SK-N-SH (cell line): ENCODE measurements at regions not wholly inside any gene's neighbourhood (a gene's known extent, or its start where the extent isn't known, plus 50 kb on each side); places are given as distances from the start of the nearest gene placed in this dataset.

Source experiments
- CTCF ChIA-PET: fragments of 300-600, 350-600 bp; formaldehyde crosslinking; extraction: SDS; loops from one replicate; lab custom pipeline; 2021; lab: Yijun Ruan, JAX
- POLR2A ChIA-PET: fragments of 350-600 bp; sonication (Branson Sonifier 250); formaldehyde crosslinking; extraction: SDS; loops from one replicate; lab custom pipeline; 2020; ENCODE audit warnings: antibody characterized with exemption, inconsistent platforms; lab: Yijun Ruan, JAX
- DNase-seq: peaks from one replicate; pipeline ENCODE4 v3.0.0; 2012
- H2AFZ ChIP-seq: fragments of 200-600 bp; sonication (generic); 2 replicates; pipeline ENCODE4 v1.8.1; 2016; ENCODE audit warnings: antibody characterized with exemption, mild to moderate bottlenecking, low read depth
- H3F3A ChIP-seq: fragments of 200-600 bp; sonication (generic); replicated peaks from 2 replicates; pipeline ENCODE3; 2016; ENCODE audit warnings: antibody characterized with exemption, mild to moderate bottlenecking; ENCODE audit not compliant: insufficient read depth
- H3K27ac ChIP-seq, 2 experiments: fragments of 200-500 bp in 1 of 2; fragments of 200-600 bp in 1 of 2; sonication (Bioruptor generic) in 1 of 2; sonication (generic), shearing (Covaris generic) in 1 of 2; 2 replicates each; pipeline versions ENCODE4 v1.5.1 to v1.6.1; 2014 to 2016; ENCODE audit warnings: low read depth in 2 of 2, inconsistent platforms in 1 of 2, low read length in 1 of 2, mild to moderate bottlenecking in 1 of 2, mixed read lengths in 1 of 2
- H3K27me3 ChIP-seq: fragments of 200-600 bp; sonication (generic), shearing (Covaris generic); 2 replicates; pipeline ENCODE4 v1.6.1; 2016; ENCODE audit warnings: mixed run types; ENCODE audit not compliant: insufficient read depth
- H3K36me3 ChIP-seq, 2 experiments: fragments of 200-500 bp in 1 of 2; fragments of 200-600 bp in 1 of 2; sonication (Bioruptor generic) in 1 of 2; sonication (generic) in 1 of 2; replicated peaks in 1 of 2; 2 replicates each; pipeline versions ENCODE3 to v1.5.1; 2014 to 2016; ENCODE audit warnings: low read length in 1 of 2, mild to moderate bottlenecking in 1 of 2; ENCODE audit not compliant: insufficient read depth in 2 of 2, control insufficient read depth in 1 of 2
- H3K4me1 ChIP-seq, 2 experiments: fragments of 200-500 bp in 1 of 2; fragments of 200-600 bp in 1 of 2; sonication (Bioruptor generic) in 1 of 2; sonication (generic), shearing (Covaris generic) in 1 of 2; 2 replicates each; pipeline versions ENCODE4 v1.5.1 to v1.6.1; 2014 to 2016; ENCODE audit warnings: low read depth in 1 of 2, low read length in 1 of 2, mixed run types in 1 of 2; ENCODE audit not compliant: insufficient read depth in 2 of 2, control insufficient read depth in 1 of 2
- H3K4me2 ChIP-seq: fragments of 200-600 bp; sonication (generic), shearing (Covaris generic); 2 replicates; pipeline ENCODE4 v1.6.1; 2017; ENCODE audit warnings: mixed run types
- H3K4me3 ChIP-seq, 2 experiments: fragments of 200-500 bp in 1 of 2; fragments of 200-600 bp in 1 of 2; sonication (Bioruptor generic) in 1 of 2; sonication (generic), shearing (Covaris generic) in 1 of 2; 2 replicates each; pipeline versions ENCODE4 v1.5.1 to v1.8.1; 2014 to 2016; ENCODE audit warnings: low read depth in 2 of 2, inconsistent platforms in 1 of 2, low read length in 1 of 2, mild to moderate bottlenecking in 1 of 2, mixed read lengths in 1 of 2, moderate library complexity in 1 of 2
- H3K79me2 ChIP-seq: fragments of 200-600 bp; sonication (generic); 2 replicates; pipeline ENCODE4 v1.8.1; 2017; ENCODE audit warnings: mild to moderate bottlenecking; ENCODE audit not compliant: insufficient read depth
- H3K9ac ChIP-seq: fragments of 200-600 bp; sonication (generic); 2 replicates; pipeline ENCODE4 v1.6.1; 2017; ENCODE audit warnings: mixed run types
- H3K9me2 ChIP-seq: fragments of 200-600 bp; sonication (generic); 2 replicates; pipeline ENCODE4 v1.6.1; 2017; ENCODE audit warnings: mixed run types
- H3K9me3 ChIP-seq: fragments of 200-600 bp; sonication (generic); 2 replicates; pipeline ENCODE4 v1.6.1; 2017; ENCODE audit warnings: mixed run types, mild to moderate bottlenecking, moderate library complexity
- H4K20me1 ChIP-seq: fragments of 200-600 bp; sonication (generic); 2 replicates; pipeline ENCODE4 v1.6.1; 2017; ENCODE audit warnings: mild to moderate bottlenecking, mixed run types; ENCODE audit not compliant: insufficient read depth
- CHD2 ChIP-seq: fragments of 150-350 bp; IDR thresholded peaks from 2 replicates; pipeline ENCODE4 v1.6.1; 2018; ENCODE audit warnings: low read length; ENCODE audit not compliant: partially characterized antibody
- ELF1 ChIP-seq: IDR thresholded peaks from 2 replicates; pipeline ENCODE4 v1.4.0; 2012
- EP300 ChIP-seq, 2 experiments: IDR thresholded peaks; 2 replicates each; pipeline versions ENCODE4 v1.4.0 to v1.6.1; 2012; ENCODE audit warnings: borderline replicate concordance in 1 of 2, low read depth in 1 of 2, low read length in 1 of 2
- FOSL2 ChIP-seq: IDR thresholded peaks from 2 replicates; pipeline ENCODE4 v1.4.0; 2012; ENCODE audit warnings: low read depth, mild to moderate bottlenecking, moderate library complexity, borderline replicate concordance
- GABPA ChIP-seq: IDR thresholded peaks from 2 replicates; pipeline ENCODE4 v1.4.0; 2012; ENCODE audit warnings: low read depth, mild to moderate bottlenecking
- NFIC ChIP-seq: IDR thresholded peaks from 2 replicates; pipeline ENCODE4 v1.4.0; 2012; ENCODE audit warnings: borderline replicate concordance
- PBX3 ChIP-seq: IDR thresholded peaks from 2 replicates; pipeline ENCODE4; 2012
- RFX5 ChIP-seq: IDR thresholded peaks from 2 replicates; pipeline ENCODE4 v1.6.1; 2012; ENCODE audit warnings: mild to moderate bottlenecking, improper control_type of control experiment, low read length
- SIN3A ChIP-seq: IDR thresholded peaks from 2 replicates; pipeline ENCODE4 v1.6.1; 2012; ENCODE audit warnings: low read depth, mild to moderate bottlenecking, low read length, moderate library complexity, borderline replicate concordance
- SMC3 ChIP-seq: IDR thresholded peaks from 2 replicates; pipeline ENCODE4 v1.6.1; 2012; ENCODE audit warnings: low read depth, low read length, improper control_type of control experiment
- TAF1 ChIP-seq: IDR thresholded peaks from 2 replicates; pipeline ENCODE4 v1.6.1; 2012; ENCODE audit warnings: low read depth, mild to moderate bottlenecking, low read length, moderate library complexity, borderline replicate concordance
- TCF12 ChIP-seq: IDR thresholded peaks from 2 replicates; pipeline ENCODE4 v1.4.0; 2012
- TEAD4 ChIP-seq: IDR thresholded peaks from 2 replicates; pipeline ENCODE4 v1.4.0; 2012; ENCODE audit warnings: mild to moderate bottlenecking, borderline replicate concordance; ENCODE audit not compliant: insufficient read depth
- YY1 ChIP-seq: IDR thresholded peaks from 2 replicates; pipeline ENCODE4 v1.4.0; 2012; ENCODE audit warnings: low read depth, mild to moderate bottlenecking
- WGBS: methylation state at CpG from one replicate; pipeline ENCODE4 v1.1.6; 2017; ENCODE audit warnings: low lambda C conversion rate; 5-methylcytosine and 5-hydroxymethylcytosine counted together
- TF ChIP-seq, protein P1 (sequence below): IDR thresholded peaks from 2 replicates; pipeline ENCODE4 v1.4.0; 2012; ENCODE audit warnings: low read depth
- TF ChIP-seq, protein P2 (sequence below): IDR thresholded peaks from 2 replicates; pipeline ENCODE4 v1.4.0; 2012; ENCODE audit warnings: low read depth, borderline replicate concordance
- TF ChIP-seq, protein P3 (sequence below): IDR thresholded peaks from 2 replicates; pipeline ENCODE4 v1.4.0; 2012; ENCODE audit warnings: low read depth, borderline replicate concordance
- TF ChIP-seq, protein P4 (sequence below): fragments of 150-350 bp; IDR thresholded peaks from 2 replicates; pipeline ENCODE4 v1.6.1; 2016; ENCODE audit warnings: mild to moderate bottlenecking, low read depth, low read length
- TF ChIP-seq, protein P5 (sequence below): fragments of 150-350 bp; IDR thresholded peaks from 2 replicates; pipeline ENCODE4 v1.6.1; 2017; ENCODE audit warnings: antibody characterized with exemption, low read length, low read depth, borderline replicate concordance

DNA sequence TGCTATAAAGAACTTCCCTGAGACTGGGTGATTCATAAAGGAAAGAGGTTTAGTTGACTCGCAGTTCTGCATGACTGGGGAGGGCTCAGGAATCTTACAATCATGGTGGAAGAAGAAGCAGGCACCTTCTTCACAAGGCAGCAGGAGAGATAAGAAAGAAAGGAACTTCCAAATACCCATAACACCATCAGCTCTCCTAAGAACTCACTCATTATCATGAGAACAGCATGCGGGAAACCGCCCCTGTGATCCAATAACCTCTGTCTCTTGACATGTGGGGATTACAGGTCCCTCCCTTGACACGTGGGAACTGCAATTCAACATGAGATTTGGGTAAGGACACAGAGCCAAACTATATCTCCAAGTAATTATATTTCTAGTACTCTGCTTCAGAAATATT is 163.8 kb upstream of the CDH20 start:
- TF ChIP-seq EP300 (IDR thresholded peaks at IDR 0.05; ENCODE audit: borderline replicate concordance in 1 of 2, low read depth in 1 of 2, low read length in 1 of 2) (no peak), SIN3A (no peak), GABPA (no peak), YY1 (no peak), PBX3 (no peak), TAF1 (no peak), ELF1 (no peak), RFX5 (no peak)
- TF ChIP-seq, protein P1, sequence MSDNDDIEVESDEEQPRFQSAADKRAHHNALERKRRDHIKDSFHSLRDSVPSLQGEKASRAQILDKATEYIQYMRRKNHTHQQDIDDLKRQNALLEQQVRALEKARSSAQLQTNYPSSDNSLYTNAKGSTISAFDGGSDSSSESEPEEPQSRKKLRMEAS = no peak
- TF ChIP-seq, protein P2, sequence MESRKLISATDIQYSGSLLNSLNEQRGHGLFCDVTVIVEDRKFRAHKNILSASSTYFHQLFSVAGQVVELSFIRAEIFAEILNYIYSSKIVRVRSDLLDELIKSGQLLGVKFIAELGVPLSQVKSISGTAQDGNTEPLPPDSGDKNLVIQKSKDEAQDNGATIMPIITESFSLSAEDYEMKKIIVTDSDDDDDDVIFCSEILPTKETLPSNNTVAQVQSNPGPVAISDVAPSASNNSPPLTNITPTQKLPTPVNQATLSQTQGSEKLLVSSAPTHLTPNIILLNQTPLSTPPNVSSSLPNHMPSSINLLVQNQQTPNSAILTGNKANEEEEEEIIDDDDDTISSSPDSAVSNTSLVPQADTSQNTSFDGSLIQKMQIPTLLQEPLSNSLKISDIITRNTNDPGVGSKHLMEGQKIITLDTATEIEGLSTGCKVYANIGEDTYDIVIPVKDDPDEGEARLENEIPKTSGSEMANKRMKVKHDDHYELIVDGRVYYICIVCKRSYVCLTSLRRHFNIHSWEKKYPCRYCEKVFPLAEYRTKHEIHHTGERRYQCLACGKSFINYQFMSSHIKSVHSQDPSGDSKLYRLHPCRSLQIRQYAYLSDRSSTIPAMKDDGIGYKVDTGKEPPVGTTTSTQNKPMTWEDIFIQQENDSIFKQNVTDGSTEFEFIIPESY = no peak
- TF ChIP-seq, all 33 proteins: peak for 0
- H3K9me3 ChIP-seq = no peaks in the 10 kb centered on the region
- H3K27ac ChIP-seq = no peak overlapping the region
- ChIA-PET POLR2A (no interaction called here), CTCF (no interaction called here)
- no peaks in the 10 kb centered on the region for H4K20me1 ChIP-seq
- no peaks in the 10 kb centered on the region for H3K79me2 ChIP-seq
- no peaks in the 10 kb centered on the region for H3F3A ChIP-seq
- no peaks in the 10 kb centered on the region for H3K27me3 ChIP-seq
- no peak overlapping the region for H3K4me2 ChIP-seq
- WGBS = 48% methylated on average over 4 of the region's 4 CpGs
- H3K4me3 ChIP-seq = no peak overlapping the region
- H3K9ac ChIP-seq = no peak overlapping the region
- peaks cover 0 to 2% of the 10 kb centered on the region in 2 experiments; a peak in 1 of 4 replicates for H3K4me1 ChIP-seq
- no peak overlapping the region for H2AFZ ChIP-seq
- DNase-seq = no peak
- no peaks in the 10 kb centered on the region for H3K9me2 ChIP-seq
- H3K36me3 ChIP-seq = no peaks in the 10 kb centered on the region

GRCh38 chr18:61172624-61173023 is 160.6 kb upstream of the CDH20 start:
- Histone ChIP-seq H3K27ac (no peak overlapping the region), H3K79me2 (no peaks in the 10 kb centered on the region), H4K20me1 (no peaks in the 10 kb centered on the region), H2AFZ (no peak overlapping the region), H3K4me1 (no peaks in the 10 kb centered on the region), H3K9me2 (no peaks in the 10 kb centered on the region), H3K36me3 (no peaks in the 10 kb centered on the region), H3K9me3 (no peaks in the 10 kb centered on the region), H3K9ac (no peak overlapping the region), H3K4me2 (no peak overlapping the region), H3K4me3 (no peak overlapping the region), H3F3A (no peaks in the 10 kb centered on the region), H3K27me3 (no peaks in the 10 kb centered on the region)
- 7% methylated on average over 1 of the region's 1 CpG for WGBS
- no peak for DNase-seq
- CTCF ChIA-PET = no interaction called here
- POLR2A ChIA-PET = no interaction called here
- TF ChIP-seq, protein P3, sequence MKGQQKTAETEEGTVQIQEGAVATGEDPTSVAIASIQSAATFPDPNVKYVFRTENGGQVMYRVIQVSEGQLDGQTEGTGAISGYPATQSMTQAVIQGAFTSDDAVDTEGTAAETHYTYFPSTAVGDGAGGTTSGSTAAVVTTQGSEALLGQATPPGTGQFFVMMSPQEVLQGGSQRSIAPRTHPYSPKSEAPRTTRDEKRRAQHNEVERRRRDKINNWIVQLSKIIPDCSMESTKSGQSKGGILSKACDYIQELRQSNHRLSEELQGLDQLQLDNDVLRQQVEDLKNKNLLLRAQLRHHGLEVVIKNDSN = no peak
- TF ChIP-seq, protein P4, sequence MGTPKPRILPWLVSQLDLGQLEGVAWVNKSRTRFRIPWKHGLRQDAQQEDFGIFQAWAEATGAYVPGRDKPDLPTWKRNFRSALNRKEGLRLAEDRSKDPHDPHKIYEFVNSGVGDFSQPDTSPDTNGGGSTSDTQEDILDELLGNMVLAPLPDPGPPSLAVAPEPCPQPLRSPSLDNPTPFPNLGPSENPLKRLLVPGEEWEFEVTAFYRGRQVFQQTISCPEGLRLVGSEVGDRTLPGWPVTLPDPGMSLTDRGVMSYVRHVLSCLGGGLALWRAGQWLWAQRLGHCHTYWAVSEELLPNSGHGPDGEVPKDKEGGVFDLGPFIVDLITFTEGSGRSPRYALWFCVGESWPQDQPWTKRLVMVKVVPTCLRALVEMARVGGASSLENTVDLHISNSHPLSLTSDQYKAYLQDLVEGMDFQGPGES = no peak
- TF ChIP-seq TCF12 (no peak), SMC3 (no peak), FOSL2 (no peak), NFIC (no peak), CHD2 (no peak), PBX3 (no peak), GABPA (no peak), TEAD4 (no peak), YY1 (no peak), EP300 (IDR thresholded peaks at IDR 0.05; ENCODE audit: borderline replicate concordance in 1 of 2, low read depth in 1 of 2, low read length in 1 of 2) (no peak)
- TF ChIP-seq, protein P5, sequence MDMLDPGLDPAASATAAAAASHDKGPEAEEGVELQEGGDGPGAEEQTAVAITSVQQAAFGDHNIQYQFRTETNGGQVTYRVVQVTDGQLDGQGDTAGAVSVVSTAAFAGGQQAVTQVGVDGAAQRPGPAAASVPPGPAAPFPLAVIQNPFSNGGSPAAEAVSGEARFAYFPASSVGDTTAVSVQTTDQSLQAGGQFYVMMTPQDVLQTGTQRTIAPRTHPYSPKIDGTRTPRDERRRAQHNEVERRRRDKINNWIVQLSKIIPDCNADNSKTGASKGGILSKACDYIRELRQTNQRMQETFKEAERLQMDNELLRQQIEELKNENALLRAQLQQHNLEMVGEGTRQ = no peak
